GM11168 (cell line): ENCODE measurements at regions not wholly inside any gene's neighbourhood (a gene's known extent, or its start where the extent isn't known, plus 50 kb on each side); places are given as distances from the start of the nearest gene placed in this dataset.
"Not testable (repeated sequence)": the region's sequence is repeated elsewhere in the genome, so short reads cannot be mapped to it uniquely, and the experiment has no call there.

Source experiments
- in situ Hi-C: fragments of 300-500 bp; cut with MboI; formaldehyde crosslinking; loops from one replicate; pipeline ENCODE4 v1.12.0; 2022; ENCODE audit warnings: low sequenced_read_pairs; ENCODE audit not compliant: unreplicated experiment

DNA sequence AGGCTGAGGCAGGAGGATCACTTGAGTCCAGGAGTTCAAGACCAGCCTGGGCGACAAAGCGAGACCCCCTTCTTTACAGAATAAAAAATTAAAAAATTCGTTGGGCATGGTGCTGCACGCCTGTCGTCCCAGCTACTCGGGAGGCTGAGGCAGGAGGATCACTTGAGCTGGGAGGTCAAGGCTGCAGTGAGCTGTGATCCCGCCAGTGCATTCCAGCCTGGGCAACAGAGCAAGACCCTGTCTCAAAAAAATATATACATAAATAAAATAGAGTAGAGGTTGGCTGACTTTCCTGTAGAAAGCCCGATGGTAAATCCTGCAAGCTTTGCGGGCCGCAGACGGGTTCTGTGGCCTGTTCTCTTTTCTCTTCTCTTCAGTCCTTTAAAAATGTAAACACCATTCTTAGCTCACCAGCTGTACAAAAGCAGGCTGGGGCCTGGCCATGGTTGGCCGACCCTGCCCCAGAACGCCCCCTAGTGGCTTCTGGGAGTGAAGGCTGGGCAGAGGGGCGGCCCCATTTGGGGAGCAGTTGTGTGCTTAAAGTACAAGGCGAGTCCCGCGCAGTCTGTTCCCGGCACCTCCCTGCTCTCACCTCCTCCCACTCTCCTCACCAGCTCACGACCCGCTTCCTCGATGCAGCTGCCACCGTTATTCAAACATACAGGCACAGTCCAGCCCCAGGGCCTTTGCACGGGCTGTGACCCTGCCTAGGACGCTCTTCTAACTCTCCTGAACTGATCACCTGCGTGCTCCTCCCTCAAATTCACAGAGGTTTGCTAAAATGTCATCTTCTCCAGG is 109.5 kb downstream of the CRLF3 start:
- in situ Hi-C loops: not testable (repeated sequence)

DNA sequence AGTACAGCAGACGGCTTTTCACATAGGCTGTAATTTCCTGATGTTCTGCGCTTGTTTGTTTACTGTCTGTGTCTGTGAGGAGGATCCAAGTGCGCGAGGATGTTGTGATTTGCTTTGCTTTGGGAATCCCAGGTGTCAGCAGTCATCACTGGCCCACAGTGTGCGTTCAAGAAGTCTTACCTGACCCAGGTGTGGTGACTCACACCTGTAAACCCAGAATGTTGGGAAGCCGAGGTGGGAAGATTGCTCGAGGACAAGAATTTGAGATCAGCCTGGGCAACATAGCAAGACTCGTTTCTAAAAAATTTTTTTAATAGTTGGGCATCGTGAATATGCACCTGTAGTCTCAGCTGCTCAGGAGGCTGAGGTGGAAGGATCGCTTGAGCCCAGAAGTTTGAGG is 110.7 kb downstream of the CRLF3 start:
- in situ Hi-C loops: not testable (repeated sequence)

DNA sequence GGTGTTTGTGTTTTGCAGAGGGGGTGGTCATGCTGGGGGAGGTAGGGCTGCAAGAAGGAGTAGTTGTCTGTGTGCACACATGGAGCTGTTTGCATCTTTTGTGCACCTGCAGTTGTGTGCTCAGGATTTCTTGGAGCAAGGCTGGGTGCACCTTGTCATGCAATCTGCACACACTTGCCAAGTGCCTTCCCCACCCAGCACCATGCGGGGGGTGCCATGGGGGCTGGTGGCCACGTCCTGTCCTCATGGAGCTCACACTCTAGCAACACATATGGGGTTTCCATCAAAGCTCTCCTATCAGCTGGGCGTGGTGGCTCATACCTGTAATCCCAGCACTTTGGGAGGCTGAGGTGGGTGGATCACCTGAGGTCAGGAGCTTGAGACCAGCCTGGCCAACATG is 111.6 kb downstream of the CRLF3 start:
- in situ Hi-C loops: not testable (repeated sequence)

DNA sequence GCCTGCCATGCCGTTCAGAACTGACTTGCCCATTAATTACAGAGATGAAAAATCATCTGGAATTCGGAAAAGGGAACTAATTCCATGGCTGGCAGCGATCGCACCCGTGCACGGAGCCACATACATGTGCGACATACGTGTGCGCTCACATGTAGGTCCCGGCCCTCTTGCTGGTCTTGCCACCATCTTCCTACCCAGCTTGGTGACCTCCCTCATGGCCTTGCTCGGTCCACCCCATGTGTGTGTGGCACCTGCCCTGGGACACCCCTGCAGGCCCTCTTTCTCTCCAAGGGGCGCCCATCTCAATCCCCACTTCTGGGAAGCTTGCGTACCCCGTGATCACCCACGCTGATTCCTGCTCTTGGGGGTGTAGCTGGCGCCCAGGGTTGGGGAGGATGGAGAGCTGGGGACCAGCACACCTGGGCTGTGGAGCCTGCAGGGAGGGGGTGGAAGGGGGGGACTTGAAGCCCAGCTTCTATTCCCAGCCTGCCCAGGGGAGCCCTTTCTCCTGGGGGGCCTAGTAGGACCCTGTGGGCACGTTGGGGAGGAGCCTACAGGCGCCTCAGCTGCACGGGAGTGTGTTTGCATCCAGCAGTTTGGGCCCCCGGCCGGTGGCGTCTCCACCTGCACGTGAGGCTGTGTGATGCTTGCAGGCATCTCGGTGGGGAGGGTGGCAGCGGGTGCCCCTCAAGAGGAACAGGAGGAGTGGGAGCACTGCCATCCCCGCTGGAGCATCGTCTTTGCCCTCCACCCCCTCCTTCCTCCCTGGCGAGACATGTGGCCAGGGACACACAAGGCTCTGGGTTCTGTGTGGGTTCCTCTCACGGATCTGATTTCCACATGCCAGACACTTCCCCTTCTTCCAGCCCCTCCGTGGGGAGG is 112.6 kb downstream of the CRLF3 start:
- in situ Hi-C loops: not testable (repeated sequence)

DNA sequence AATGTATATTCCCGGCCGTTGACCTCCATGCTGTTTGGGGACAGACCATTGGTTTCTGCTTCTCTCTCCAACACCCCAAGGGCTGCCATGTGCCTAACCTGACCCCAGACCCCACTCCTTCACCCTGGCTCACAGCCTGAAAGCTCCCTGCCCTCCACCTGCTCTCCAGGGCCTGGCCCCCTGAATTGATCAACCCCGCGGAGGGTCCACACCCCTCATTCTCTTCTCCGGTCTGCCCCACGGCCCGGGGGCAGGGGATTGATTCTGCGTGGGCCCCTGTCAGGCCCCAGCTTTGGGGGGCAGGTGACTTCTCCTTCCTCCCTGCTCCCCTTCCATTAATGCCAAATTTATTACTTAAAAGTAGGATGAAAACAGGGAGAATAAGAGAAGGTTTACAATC is 113.3 kb downstream of the CRLF3 start:
- in situ Hi-C loops: not testable (repeated sequence)

DNA sequence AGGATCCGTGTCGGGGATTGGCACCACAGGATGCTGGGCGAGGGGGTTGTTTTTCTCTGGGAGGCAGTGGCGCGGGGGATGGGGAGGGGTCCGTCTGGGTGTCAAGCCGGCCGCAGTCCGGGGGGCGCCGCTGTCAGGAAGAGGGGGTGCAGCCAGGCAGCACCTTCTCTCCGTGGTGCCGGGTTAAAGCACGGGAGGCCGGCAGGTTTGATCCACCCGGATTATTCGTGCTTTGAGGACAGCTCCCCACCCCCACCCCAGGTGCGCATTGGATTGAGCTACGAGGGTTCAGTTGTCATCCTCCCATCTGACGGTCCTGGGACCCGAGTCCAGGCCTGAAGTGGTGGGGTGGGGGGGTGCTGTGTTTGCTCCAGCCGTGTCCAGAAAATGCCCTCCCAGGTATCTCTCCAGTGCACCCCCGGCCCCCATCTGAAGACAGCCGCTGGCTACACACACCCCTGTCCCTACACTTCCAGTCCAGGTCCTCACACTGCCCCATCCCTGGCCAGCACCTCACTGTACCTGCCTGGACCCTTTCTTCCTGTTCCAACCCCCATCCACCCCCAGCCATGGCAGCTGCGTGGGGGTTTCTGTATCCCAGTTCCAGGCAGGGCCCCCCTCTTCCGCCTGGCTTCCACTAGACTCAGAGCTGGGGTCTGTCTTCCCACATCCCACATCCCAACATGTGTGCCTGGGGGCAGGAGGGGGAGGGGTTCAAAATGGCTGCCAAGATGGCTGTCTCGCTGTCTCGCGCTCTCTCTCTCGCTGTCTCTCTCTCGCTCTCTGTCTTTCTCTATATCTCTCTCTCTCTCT is 114.0 kb downstream of the CRLF3 start:
- in situ Hi-C loops: not testable (repeated sequence)

DNA sequence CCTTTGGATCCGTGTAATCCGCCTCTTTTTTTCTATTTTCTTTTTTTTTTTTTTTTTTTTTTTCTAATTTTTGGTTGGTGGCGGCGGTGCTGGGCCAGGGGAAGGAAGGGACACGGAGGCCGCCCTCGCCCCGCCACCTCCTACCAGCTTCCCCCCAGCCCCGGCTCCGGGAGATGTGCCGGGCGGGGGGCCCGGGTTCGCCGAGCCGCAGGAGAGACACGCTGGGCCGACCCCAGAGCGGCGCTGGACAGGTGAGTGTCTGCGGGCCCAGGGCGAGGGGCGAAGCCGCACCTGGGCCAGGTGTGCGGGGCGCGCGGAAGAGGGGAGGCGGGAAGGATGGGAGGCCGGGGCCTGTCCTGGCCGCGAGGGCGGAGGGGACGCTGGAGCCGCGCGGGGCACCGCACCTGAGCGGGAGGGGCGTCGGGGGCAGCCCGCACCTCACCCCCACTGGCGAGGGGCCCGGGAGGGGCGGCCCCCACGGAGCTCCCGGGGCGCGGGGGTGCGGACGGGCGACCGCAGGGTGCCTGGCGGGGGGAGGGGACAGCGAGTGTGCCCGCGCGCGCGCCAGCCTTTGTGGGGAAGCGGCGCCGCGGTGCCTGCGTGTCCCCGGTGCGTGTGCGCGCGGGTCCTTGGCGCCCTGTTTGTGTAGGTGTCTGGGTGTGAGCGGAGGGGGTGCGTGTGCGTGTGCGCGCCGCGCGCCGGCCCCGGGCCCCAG is 114.8 kb downstream of the CRLF3 start:
- in situ Hi-C loops: not testable (repeated sequence)

DNA sequence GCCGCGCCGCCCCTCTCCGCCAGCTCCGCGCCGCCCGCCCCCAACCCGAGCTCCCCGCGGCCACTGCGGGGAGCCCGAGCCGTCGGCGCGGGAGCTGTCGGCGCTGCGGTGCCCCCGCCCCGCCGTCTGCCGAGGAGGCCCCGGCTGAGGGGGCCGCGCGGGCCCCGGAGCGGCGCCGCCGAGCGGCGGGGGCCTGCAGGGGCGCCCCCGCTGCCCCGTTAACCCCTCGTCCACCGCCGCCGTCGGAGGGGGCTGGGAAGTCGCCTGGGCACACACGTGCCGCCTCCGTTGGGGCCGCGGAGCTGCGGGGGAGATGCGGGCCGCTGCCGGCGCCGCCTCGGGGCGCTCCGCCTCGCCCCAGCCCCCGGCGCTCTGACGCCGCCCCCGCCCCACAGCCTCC is 115.4 kb downstream of the CRLF3 start:
- in situ Hi-C loops: not testable (repeated sequence)

DNA sequence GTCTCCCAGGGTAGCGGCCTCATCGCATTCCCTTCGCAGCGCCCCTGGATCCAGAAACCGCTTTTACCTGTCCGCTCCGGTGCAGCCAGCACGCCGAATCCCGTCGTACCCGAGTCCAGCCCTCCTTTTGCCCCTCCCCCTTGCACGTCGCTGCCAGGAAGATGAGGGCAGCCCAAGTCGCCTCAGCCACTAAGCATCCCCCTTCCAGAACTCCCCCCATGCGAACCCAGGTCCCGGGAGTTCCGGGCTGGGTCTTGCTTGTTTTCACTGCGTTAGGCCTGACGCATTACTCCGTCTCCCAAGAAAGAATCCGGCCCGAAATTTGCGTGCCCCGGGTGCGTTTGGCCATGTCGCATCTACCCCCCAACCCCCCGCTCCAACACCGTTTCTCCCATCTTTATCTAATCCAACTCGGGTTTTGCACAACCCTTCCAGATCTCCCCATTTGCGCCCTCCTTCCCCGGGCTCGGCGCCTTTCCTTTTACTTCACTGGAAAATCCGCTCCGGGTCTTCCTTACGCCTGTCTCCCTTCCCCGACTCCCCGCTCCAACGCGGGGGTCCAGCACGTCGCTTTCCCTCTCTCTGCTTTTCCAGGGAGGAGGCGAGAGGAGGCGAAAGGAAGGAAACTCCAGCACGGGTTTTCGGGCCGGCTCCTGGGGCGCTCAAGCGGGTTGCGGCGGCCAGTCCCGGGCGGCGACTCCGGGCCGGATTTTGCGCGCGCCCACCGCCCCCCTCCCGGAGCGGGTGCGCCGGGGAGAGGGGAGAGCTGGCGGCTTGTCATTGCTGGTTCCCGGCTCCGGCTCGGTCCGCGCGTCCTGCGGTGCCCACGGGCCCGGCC is 116.0 kb downstream of the CRLF3 start:
- in situ Hi-C loops: not testable (repeated sequence)

DNA sequence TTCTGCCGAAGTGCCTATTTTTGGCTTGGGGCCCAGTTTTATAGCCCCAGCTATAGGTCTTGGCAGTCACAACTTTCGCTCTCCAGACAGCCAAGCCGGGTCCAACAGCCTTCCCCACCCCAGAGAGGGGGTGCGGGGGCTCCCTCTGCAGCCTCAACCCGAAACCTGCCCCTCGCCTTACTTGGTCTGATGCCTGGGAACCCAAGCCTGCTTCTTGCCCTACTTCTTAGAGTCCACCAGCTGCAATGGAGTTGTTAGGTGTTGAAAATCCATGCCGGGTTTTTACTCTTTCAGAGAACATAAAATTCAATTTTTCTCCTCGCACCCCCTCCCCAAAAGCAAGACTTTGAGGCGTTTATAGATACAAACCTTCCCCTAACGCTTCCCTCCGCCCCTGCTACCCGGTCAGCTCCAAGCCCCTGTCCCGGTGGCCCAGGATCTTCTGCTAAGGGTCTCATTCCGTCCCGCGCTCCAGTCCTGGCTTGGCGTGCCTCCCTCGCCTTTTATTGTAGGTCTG is 116.7 kb downstream of the CRLF3 start:
- in situ Hi-C loops: not testable (repeated sequence)

DNA sequence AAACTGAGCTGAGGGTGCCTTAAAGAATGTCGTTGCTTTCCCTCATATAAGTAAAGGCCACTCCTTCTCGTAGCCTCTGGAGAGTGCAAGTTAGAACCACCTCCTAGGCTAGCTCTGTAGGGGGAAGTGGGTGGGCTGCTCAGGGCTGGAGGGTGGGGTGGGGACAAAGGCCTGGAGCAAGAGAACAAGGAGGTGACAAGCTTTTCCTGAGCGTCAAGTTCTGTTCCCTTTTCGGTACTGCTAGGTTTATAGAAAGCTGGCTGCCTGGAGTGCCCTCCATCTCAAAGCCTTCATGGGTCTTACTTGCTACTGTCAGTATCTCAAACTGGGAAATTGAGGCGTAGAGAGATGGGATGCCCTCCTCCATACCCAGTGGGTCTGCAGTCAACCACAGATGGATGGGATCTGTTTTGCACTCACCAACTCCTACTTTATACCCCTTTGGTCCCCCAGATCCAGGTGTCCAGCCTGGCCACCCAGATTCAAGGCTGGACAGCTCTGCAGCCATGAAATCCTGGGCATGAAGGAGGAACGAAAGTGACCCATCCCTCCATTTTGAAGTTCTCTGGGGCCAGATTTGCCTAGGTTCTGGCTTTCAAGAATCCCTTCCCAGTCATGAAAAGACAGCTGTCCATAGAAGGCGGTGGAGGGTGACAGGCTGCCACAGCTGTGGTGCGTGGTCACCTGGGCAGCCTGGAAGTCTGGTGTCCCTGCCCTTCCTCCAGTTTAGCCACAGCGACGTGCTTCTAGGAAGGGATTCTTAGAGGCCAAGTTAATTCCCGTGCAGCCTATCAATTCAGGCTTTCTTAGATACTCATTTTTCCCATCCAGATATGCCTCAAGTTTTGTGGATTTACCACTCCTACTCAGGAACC is 117.8 kb downstream of the CRLF3 start:
- in situ Hi-C loops: not testable (repeated sequence)

DNA sequence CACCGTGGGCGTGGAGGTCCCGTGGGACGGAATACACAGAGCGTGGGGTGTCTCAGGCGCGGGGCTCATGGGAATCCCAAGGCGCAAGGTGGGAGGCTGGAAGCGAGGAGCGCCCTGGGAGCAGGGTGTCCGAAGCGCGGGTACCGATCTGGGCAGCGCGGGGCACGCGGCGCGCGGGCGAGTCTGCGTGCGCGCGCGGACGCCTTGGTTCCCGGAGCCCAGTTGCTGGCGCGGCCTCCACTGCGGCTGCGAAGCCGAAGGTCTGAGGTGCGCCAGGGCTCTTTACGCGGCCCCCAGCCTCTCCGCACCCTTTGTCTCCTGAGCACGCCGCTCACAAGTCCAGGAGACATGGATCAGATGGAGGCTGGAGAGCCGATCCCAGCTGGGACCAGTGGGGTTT is 118.5 kb downstream of the CRLF3 start:
- in situ Hi-C loops: not testable (repeated sequence)

DNA sequence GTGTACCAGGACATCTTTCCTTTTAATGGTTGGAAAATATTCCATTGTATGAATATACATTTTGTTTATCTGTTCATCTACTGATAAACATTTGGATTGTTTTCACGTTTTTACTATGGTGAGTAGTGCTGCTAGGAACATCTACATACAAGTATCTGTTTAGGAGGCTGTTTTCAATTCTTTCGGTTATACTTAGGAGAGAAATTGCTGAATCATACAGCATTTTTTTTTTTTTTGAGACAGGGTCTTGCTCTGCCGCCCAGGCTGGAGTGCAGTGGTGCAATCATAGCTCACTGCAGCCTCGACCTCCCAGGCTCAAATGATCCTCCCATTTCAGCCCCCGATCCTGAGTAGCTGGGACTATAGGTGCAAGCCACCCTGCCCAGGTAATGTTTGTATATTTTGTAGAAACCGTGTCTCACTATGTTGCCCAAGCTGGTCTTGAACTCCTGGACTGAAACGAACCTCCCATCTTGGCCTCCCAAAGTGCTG is 122.9 kb downstream of the CRLF3 start:
- in situ Hi-C loops: no loop called here

DNA sequence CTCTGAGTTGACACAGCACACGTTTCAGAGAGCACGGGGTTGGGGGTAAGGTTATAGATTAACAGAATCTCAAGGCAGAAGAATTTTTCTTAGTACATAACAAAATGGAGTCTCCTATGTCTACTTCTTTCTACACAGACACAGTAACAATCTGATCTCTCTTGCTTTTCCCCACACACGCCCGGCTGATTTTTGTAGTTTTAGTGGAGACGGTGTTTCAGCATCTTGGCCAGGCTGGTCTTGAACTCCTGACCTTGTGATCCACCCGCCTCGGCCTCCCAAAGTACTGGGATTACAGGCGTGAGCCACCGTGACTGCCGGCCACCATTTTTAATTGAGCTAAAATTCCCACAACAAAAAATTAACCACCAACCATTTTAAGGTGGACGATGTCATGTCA is 123.7 kb downstream of the CRLF3 start:
- in situ Hi-C loops: not testable (repeated sequence)

DNA sequence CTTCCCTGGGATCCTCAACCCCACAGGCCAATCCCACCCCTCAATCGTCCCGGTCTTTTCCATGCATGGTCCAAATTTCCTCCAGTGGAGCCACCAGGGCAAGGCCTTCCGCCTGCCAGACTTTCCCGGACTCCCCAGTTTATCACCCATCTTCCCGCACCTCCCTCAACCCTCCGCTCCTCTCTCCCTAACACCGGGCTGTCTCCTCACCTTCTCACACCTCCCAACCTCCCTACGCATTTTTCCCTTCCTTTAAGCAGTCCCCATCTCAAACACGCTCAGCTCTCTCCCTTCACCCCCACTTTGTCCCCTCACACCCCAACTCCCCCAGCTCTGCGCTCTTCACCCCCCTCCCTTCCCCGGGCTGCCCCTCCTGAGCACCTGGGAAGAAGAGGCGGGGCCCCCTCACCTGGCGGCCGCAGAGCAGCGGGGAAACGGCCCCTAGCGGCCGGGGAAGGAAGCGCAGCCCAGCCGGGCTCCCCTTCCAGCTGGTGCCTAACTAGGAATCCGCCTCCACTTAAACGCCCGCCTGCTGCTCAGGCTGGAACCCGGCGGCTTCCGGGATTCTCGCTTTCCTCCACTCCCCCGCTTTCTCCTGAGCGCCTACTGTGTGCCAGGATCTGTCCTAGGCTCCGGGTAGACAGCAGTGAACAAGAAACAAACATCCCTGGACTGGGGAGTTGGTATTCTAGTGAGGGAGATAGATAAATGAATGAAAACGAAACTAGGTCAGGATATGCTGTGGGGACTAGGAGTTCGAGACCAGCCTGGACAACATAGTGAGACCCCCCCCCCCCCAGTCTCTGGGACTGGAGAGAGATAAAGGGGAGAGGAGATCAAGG is 126.7 kb downstream of the CRLF3 start:
- in situ Hi-C loops: not testable (repeated sequence)

DNA sequence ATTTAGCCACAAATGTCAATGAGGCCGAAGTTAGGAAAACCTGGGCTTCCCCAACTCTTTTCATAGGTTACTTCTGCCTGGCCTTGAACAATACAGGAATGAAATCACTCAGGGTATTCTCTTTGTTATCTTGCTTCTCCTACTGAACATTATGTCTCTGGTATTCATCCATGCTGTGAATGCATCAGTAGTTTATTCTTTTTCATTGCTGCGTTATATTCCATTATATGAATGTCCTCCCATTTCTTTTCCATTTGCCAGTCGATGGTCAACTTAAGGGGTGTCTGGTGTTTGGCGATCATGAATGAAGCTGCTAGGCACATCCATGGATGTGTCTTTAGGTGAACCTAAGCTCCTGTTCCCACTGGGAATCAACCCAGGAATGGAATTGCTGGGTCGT is 128.3 kb downstream of the CRLF3 start:
- in situ Hi-C loops: no loop called here

DNA sequence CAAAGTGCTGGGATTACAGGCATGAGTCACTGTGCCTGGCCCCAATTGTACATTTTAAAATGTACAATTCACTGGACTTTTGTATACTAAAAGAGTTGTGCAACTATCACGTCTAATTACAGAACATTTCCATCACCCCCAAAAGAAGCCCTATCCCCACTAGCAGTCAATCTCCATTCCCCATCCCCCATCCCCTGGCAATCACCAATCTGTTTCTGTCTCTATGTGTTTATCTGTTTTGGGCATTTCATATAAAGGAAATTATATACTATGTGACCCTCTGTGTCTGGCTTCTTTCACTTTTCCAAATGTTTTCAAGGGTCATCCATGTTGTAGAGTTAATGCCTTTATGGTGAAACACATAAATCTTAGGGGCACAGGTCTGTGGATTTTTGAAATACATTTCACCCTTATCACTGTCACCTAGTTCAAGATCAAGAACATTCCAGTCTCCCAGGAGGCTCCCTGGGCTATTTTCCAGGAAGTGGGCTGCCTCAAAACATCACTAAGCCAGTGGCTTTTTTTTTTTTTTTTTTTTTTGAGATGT is 129.2 kb downstream of the CRLF3 start:
- in situ Hi-C loops: not testable (repeated sequence)
